ENCODE measurements at regions not wholly inside any gene's neighbourhood (a gene's known extent, or its start where the extent isn't known, plus 50 kb on each side); places are given as distances from the start of the nearest gene placed in this dataset.

DNA sequence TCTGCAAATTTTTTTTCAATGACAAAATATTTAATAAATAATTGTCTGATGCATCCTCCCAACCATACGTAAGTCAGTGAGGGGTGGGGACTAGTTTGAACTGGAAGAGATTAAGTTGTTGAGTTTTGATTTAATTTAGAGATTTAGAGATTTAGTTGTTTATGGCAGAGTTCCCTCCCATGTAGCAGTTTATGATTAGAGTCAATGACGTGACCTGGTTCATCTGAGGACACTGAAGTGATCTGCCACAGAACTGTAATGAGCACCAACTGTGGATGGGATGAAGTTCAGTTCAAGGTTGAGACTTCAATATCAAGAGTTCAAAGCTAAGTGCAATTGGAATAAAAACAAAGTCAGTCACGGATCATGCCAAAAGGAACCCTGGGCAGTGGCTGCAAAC, 609.3 kb downstream of the NOVA1 start:
- TF ChIP-seq, protein P1, sequence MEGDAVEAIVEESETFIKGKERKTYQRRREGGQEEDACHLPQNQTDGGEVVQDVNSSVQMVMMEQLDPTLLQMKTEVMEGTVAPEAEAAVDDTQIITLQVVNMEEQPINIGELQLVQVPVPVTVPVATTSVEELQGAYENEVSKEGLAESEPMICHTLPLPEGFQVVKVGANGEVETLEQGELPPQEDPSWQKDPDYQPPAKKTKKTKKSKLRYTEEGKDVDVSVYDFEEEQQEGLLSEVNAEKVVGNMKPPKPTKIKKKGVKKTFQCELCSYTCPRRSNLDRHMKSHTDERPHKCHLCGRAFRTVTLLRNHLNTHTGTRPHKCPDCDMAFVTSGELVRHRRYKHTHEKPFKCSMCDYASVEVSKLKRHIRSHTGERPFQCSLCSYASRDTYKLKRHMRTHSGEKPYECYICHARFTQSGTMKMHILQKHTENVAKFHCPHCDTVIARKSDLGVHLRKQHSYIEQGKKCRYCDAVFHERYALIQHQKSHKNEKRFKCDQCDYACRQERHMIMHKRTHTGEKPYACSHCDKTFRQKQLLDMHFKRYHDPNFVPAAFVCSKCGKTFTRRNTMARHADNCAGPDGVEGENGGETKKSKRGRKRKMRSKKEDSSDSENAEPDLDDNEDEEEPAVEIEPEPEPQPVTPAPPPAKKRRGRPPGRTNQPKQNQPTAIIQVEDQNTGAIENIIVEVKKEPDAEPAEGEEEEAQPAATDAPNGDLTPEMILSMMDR (IDR thresholded peaks at IDR 0.05; ENCODE audit: insufficient read depth, low read length): no peak
- TF ChIP-seq, protein P2, sequence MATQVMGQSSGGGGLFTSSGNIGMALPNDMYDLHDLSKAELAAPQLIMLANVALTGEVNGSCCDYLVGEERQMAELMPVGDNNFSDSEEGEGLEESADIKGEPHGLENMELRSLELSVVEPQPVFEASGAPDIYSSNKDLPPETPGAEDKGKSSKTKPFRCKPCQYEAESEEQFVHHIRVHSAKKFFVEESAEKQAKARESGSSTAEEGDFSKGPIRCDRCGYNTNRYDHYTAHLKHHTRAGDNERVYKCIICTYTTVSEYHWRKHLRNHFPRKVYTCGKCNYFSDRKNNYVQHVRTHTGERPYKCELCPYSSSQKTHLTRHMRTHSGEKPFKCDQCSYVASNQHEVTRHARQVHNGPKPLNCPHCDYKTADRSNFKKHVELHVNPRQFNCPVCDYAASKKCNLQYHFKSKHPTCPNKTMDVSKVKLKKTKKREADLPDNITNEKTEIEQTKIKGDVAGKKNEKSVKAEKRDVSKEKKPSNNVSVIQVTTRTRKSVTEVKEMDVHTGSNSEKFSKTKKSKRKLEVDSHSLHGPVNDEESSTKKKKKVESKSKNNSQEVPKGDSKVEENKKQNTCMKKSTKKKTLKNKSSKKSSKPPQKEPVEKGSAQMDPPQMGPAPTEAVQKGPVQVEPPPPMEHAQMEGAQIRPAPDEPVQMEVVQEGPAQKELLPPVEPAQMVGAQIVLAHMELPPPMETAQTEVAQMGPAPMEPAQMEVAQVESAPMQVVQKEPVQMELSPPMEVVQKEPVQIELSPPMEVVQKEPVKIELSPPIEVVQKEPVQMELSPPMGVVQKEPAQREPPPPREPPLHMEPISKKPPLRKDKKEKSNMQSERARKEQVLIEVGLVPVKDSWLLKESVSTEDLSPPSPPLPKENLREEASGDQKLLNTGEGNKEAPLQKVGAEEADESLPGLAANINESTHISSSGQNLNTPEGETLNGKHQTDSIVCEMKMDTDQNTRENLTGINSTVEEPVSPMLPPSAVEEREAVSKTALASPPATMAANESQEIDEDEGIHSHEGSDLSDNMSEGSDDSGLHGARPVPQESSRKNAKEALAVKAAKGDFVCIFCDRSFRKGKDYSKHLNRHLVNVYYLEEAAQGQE (IDR thresholded peaks at IDR 0.05; ENCODE audit: insufficient replicate concordance, low read depth): no peak
- TF ChIP-seq POLR2AphosphoS5 (IDR thresholded peaks at IDR 0.05; ENCODE audit: low read depth): no peak
- TF ChIP-seq GABPA (IDR thresholded peaks at IDR 0.05; ENCODE audit: low read depth): no peak
- TF ChIP-seq SPI1 (IDR thresholded peaks at IDR 0.05; ENCODE audit: borderline replicate concordance, low read depth): no peak
